IPS DF 4.7 (cell line): ENCODE measurements at regions not wholly inside any gene's neighbourhood (a gene's known extent, or its start where the extent isn't known, plus 50 kb on each side); places are given as distances from the start of the nearest gene placed in this dataset.
"Not testable (repeated sequence)": the region's sequence is repeated elsewhere in the genome, so short reads cannot be mapped to it uniquely, and the experiment has no call there.

Experiments used
- DNase-seq: peaks from one replicate; pipeline ENCODE4 v3.0.0-alpha.2; 2013; ENCODE audit warnings: low spot score; ENCODE audit errors: extremely low read depth

GRCh38 chrX:146581981-146582712, 227.4 kb upstream of the CXorf51B start:
- DNase-seq = peak; percentile 5

GRCh38 chrX:146602246-146602645, 207.3 kb upstream of the CXorf51B start:
- no peak for DNase-seq

GRCh38 chrX:146604196-146604595, 205.4 kb upstream of the CXorf51B start:
- DNase-seq = no peak

GRCh38 chrX:146614663-146615478, 194.7 kb upstream of the CXorf51B start:
- DNase-seq = no peak

GRCh38 chrX:146615628-146616348, 193.8 kb upstream of the CXorf51B start:
- no peak for DNase-seq

- DNase-seq = not testable (repeated sequence)
Observed at GRCh38 chrX:146619943-146620342, 189.6 kb upstream of the CXorf51B start.

GRCh38 chrX:146658379-146658778, 151.2 kb upstream of the CXorf51B start:
- no peak for DNase-seq

- DNase-seq = peak; percentile 3
Observed at GRCh38 chrX:146707781-146708180, 101.8 kb upstream of the CXorf51B start.

GRCh38 chrX:146708866-146709265, 100.7 kb upstream of the CXorf51B start:
- DNase-seq = not testable (repeated sequence)

GRCh38 chrX:146754268-146754667, 55.3 kb upstream of the CXorf51B start:
- no peak for DNase-seq

GRCh38 chrX:146755214-146755613, 54.4 kb upstream of the CXorf51B start:
- DNase-seq = no peak
